C4-2B (cell line): ENCODE measurements at regions not wholly inside any gene's neighbourhood (a gene's known extent, or its start where the extent isn't known, plus 50 kb on each side); places are given as distances from the start of the nearest gene placed in this dataset.

Experiments
- H3K27ac ChIP-seq: fragments of 450-650 bp; 2 replicates; pipeline ENCODE4 v1.5.1; 2017
- ZFX ChIP-seq: fragments of 450-650 bp; IDR thresholded peaks from 2 replicates; pipeline ENCODE4 v1.6.1; 2017
- TF ChIP-seq, protein P1 (sequence below): fragments of 450-650 bp; conservative IDR thresholded peaks from 2 replicates; pipeline ENCODE4 v1.5.1; 2017; ENCODE audit warnings: mild to moderate bottlenecking

DNA sequence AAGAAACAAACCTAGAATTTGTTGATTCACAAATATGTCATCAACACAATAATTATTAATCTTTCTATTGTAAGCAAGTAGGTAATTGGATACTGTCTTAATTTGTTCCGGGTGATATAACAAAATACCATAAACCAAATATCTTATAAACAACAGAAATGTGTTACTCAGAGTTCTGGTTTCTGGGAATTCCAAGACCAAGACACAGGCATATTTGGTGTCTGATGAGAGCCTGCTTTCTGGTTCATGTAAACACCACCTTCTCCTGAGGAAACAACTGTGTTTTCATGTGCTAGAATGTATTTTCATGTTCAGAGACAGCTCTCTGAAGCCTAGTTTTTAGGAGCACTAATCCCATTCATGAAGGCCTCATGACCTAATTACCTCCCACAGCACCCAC, 1819.5 kb downstream of the SLITRK5 start:
- H3K27ac ChIP-seq = no peak overlapping the region
- no peak for TF ChIP-seq ZFX
- TF ChIP-seq, protein P1, sequence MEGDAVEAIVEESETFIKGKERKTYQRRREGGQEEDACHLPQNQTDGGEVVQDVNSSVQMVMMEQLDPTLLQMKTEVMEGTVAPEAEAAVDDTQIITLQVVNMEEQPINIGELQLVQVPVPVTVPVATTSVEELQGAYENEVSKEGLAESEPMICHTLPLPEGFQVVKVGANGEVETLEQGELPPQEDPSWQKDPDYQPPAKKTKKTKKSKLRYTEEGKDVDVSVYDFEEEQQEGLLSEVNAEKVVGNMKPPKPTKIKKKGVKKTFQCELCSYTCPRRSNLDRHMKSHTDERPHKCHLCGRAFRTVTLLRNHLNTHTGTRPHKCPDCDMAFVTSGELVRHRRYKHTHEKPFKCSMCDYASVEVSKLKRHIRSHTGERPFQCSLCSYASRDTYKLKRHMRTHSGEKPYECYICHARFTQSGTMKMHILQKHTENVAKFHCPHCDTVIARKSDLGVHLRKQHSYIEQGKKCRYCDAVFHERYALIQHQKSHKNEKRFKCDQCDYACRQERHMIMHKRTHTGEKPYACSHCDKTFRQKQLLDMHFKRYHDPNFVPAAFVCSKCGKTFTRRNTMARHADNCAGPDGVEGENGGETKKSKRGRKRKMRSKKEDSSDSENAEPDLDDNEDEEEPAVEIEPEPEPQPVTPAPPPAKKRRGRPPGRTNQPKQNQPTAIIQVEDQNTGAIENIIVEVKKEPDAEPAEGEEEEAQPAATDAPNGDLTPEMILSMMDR = no peak

- TF ChIP-seq ZFX = no peak
- TF ChIP-seq, protein P1 = no peak
- no peak overlapping the region for H3K27ac ChIP-seq
Observed at GRCh38 chr13:89496478-89496877, 1825.3 kb downstream of the SLITRK5 start.

- TF ChIP-seq, protein P1 = no peak
- TF ChIP-seq ZFX = no peak
- no peak overlapping the region for H3K27ac ChIP-seq
Observed at GRCh38 chr13:89497658-89498057, 1826.5 kb downstream of the SLITRK5 start.

- H3K27ac ChIP-seq = no peak overlapping the region
- no peak for TF ChIP-seq ZFX
- TF ChIP-seq, protein P1 = no peak
Observed at GRCh38 chr13:89502286-89502685, 1831.1 kb downstream of the SLITRK5 start.

DNA sequence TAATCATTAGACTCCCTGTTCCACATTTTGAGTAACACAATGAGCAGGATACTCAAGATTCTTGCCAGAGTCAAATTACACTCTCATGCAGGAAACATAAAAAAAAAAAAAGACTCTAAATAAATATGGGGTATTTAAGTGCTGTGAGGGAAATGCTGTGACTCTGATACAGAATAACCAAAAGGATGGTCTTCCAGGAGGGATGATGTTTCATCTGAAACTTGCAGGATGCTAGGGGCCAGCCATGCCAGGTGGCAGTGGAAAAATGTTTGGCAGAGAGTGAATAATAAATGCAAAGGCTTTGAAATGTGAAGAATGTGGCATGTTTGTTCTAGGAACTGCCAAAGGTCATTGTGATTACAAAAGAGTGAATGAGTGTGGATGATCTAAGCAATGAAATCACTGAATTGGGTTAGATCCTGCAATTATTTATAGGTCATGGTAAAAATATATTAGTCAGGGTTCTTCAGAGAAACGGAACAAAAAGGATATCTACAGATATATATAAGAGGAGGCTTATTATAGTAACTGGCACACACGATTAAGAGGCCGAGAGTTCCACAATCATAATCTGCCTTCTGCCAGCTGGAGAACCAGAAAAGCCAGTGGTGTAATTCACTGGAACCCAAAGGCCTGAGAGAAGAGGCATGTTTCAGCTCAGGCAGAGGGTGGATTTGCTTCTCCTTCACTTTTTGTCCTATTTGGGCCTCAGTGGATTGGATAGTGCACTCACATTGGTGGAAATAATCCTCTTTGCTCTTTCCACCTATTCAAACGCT, 1832.8 kb upstream of the MIR17HG start:
- TF ChIP-seq, protein P1 = no peak
- TF ChIP-seq ZFX = no peak
- no peak overlapping the region for H3K27ac ChIP-seq

DNA sequence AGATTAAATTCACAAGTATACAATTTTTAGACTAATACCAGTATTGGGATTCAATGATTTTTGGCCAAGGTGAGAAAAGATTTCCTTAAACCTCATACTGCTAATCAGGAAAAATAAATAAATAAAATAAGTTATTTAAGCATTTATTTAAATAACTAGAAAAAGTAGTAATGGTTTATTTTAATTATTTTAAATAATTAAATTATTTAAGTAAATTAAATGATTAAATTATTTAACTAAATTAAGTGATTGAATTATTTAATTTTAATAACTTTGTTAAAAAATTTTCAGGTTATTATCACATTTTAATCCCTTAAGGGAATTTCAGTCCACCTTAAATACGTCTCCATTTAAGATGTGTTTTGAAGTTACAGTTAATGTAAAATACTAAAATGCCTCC, 1831.5 kb upstream of the MIR17HG start:
- TF ChIP-seq ZFX = no peak
- TF ChIP-seq, protein P1 = no peak
- H3K27ac ChIP-seq = no peak overlapping the region

- TF ChIP-seq, protein P1 = no peak
- no peak for TF ChIP-seq ZFX
- H3K27ac ChIP-seq = no peak overlapping the region
Observed at GRCh38 chr13:89518289-89519077, 1829.0 kb upstream of the MIR17HG start.
